Endothelial cell of umbilical vein (primary cell): ENCODE measurements at regions not wholly inside any gene's neighbourhood (a gene's known extent, or its start where the extent isn't known, plus 50 kb on each side); places are given as distances from the start of the nearest gene placed in this dataset.

Experiments
- CTCF ChIP-seq, 2 donors: IDR thresholded peaks; 1 replicate in 1 of 2; 2 replicates in 1 of 2; pipeline ENCODE4 v1.5.1; 2011; ENCODE audit warnings: low read length in 2 of 2, mild to moderate bottlenecking in 2 of 2, moderate library complexity in 2 of 2, control low read depth in 1 of 2, inconsistent platforms in 1 of 2, low read depth in 1 of 2; ENCODE audit not compliant: insufficient read depth in 1 of 2; ENCODE audit errors: extremely low read depth in 1 of 2
- FOS ChIP-seq: IDR thresholded peaks from 2 replicates; pipeline ENCODE4 v1.6.1; 2011; ENCODE audit warnings: mild to moderate bottlenecking, low read length, moderate library complexity, borderline replicate concordance; ENCODE audit not compliant: insufficient read depth
- GATA2 ChIP-seq: IDR thresholded peaks from 2 replicates; pipeline ENCODE4 v1.7.0; 2011; ENCODE audit warnings: low read depth, mild to moderate bottlenecking, moderate library complexity, mixed read lengths, low read length; ENCODE audit not compliant: insufficient read length, insufficient read depth
- MYC ChIP-seq: IDR thresholded peaks from one replicate; pipeline ENCODE4 v1.6.1; 2011; ENCODE audit warnings: mild to moderate bottlenecking, low read depth, low read length
- POLR2A ChIP-seq: IDR thresholded peaks from 2 replicates; pipeline ENCODE4 v1.6.1; 2012; ENCODE audit warnings: low read depth, mild to moderate bottlenecking, control low read depth, low read length
- POLR2AphosphoS5 ChIP-seq: IDR thresholded peaks from 2 replicates; pipeline ENCODE4 v1.6.1; 2012; ENCODE audit warnings: low read depth, mild to moderate bottlenecking, control low read depth, low read length, moderate library complexity; ENCODE audit not compliant: insufficient read depth

GRCh38 chr7:33761449-33762080 is 143.8 kb upstream of the BMPER start:
- TF ChIP-seq POLR2AphosphoS5 (no peak), CTCF (IDR thresholded peaks at IDR 0.05; ENCODE audit: extremely low read depth in 1 of 2, insufficient read depth in 1 of 2, low read depth in 1 of 2, low read length in 2 of 2) (no peak), FOS (no peak), POLR2A (no peak), MYC (no peak), GATA2 (no peak)
